ENCODE measurements at regions not wholly inside any gene's neighbourhood (a gene's known extent, or its start where the extent isn't known, plus 50 kb on each side); places are given as distances from the start of the nearest gene placed in this dataset.

- TF ChIP-seq POLR2A (IDR thresholded peaks at IDR 0.05; ENCODE audit: low read depth, low read length): no peak
- TF ChIP-seq CTCF (IDR thresholded peaks at IDR 0.05 in 2 of 3, conservative IDR thresholded peaks at IDR 0.05 in 1 of 3; ENCODE audit: control insufficient read depth in 2 of 3, extremely low read depth in 1 of 3, insufficient read depth in 1 of 3, low read depth in 3 of 3, low read length in 3 of 3): no peak
- no peak for TF ChIP-seq BHLHE40 (IDR thresholded peaks at IDR 0.05; ENCODE audit: borderline replicate concordance in 1 of 2, low read depth in 2 of 2, low read length in 1 of 2)
- no peak for TF ChIP-seq ZNF24 (IDR thresholded peaks at IDR 0.05)
- no peak for TF ChIP-seq ESRRA (IDR thresholded peaks at IDR 0.05; ENCODE audit: low read length)
- TF ChIP-seq CREB1 (IDR thresholded peaks at IDR 0.05; ENCODE audit: low read depth): no peak
- no peak for TF ChIP-seq SRF (IDR thresholded peaks at IDR 0.05; ENCODE audit: low read depth in 2 of 2, low read length in 2 of 2)
- TF ChIP-seq EP300 (IDR thresholded peaks at IDR 0.05; ENCODE audit: borderline replicate concordance in 1 of 2, control insufficient read depth in 1 of 2, low read depth in 2 of 2, low read length in 2 of 2): no peak
- TF ChIP-seq PBX3 (IDR thresholded peaks at IDR 0.05; ENCODE audit: insufficient replicate concordance, low read depth, low read length): no peak
- TF ChIP-seq ZZZ3 (IDR thresholded peaks at IDR 0.05; ENCODE audit: control insufficient read depth, insufficient read length, low read depth): no peak
- TF ChIP-seq POLR2AphosphoS5 (IDR thresholded peaks at IDR 0.05; ENCODE audit: low read length): no peak
These were observed 94.7 kb upstream of the GADD45A start for GRCh38 chr1:67590329-67590728.

Data from GM12878 (cell line).